HG03064 (cell line): ENCODE measurements at regions not wholly inside any gene's neighbourhood (a gene's known extent, or its start where the extent isn't known, plus 50 kb on each side); places are given as distances from the start of the nearest gene placed in this dataset.

Source experiments
- ATAC-seq: cut with Tn5 transposase; IDR thresholded peaks from one replicate; pipeline ENCODE4 v1.9.1; 2021; ENCODE audit warnings: low read depth; ENCODE audit not compliant: unreplicated experiment

DNA sequence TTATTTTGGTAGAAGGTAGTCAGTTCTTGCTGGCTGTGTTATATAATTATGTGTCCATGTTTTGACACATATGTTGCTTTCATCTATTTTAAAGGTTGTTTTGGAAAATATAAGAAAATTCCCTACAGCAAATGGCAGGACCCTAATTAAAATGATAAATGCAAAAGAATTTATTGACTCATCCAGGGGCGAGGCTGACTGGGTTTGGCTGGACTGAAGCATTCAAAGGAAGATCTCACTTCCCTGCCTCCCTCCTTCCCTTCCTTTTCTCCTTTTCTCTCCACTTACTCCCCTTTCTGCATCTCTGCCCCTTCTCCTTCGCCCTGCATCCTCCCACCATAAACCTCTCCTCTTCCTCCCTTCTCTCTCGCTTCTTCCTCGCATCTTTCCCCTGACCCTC lies 129.6 kb downstream of the SNAPC1 start:
- no peak for ATAC-seq

DNA sequence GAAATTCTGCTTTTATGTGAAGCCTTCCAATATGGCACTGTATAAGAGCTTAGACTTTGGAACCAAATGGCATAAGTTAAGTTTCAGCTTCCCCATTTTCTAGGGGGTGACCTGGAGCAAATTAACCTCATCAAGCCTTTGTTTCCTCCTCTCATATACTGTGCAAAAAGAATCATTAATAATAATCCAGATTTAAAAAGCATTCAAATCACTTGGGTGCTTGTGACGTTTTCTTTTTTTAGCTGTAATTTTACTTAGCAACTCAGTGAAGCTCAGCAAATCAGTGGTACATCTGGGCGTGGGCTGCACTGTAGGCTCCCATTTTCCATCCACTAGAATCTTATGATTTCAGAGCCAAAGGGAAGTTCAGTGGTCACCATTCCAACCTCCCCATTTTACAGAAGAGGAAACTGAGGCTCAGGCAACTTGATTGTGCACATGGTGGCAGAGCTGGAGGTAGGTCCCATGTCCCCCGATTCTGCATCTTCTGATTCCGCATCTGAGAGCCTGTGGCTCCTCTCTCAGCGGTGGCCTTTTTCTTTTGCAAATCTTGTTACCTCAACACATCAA lies 131.2 kb downstream of the SNAPC1 start:
- no peak for ATAC-seq

DNA sequence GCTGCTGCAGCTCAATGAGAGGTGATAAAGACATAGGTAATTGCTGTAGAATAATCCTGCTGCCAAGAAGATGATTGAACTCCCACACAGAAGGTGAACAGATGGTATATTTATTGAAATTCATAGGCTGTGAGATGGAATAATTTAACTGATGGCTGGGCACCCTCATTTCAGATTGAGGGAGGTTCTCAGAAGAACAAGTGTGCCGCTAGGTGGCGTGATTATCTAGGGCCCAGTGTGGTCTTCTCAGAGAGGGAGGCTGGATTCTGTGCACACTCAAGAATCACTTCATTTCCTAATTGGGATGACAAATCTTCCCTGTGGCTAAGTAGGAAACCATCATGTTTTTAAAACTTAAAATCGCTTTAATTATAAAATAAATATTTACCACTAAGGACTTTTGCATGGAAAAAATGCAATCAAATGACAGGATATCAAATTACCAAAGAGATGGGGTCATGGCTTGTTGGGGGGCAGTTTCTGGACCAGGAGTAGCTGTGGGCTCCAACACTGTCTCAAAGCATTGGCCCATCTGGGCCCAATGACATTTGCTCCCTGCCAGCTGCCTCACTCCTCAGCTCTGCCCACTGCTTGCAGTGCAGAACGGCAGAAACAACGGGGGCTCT lies 132.3 kb downstream of the SNAPC1 start:
- no peak for ATAC-seq

DNA sequence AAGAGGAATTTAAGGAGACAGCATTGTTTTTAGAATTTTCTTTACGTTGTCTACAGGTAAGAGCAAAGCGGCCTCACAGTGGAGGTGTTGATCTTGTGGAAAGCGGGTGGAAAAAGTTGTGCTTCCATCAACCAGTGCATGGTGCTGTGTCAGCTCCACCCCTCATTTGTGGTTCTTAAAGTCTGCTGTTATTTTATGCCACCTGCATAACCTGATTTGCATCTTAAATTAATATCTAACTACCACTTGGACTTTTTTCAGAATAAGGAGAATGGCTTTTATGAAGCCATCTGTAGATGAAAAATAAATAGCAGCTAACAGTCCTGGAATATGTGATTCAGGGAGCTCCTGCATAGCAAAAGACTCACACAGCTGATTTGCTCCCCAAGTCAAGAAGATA lies 135.1 kb downstream of the SNAPC1 start:
- no peak for ATAC-seq

DNA sequence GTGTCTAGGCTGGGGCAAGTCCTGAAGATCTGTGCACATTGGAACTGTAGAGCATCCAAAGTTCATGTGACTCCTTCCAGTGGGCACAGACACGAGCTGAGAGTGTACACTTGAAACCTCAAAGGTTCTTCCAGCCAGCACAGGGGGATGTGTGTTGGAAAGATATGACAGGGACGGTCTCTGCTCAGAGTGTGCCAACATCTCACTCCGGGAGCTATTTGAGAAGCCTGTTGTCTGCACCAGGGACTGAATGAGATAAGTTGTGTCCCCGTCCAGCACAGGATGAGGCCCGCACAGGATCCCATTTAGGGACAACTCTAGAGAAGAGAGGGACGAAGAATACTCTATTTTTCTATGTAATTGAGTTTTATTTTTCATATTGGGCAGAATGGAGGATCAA lies 136.3 kb downstream of the SNAPC1 start:
- ATAC-seq, result no peak

DNA sequence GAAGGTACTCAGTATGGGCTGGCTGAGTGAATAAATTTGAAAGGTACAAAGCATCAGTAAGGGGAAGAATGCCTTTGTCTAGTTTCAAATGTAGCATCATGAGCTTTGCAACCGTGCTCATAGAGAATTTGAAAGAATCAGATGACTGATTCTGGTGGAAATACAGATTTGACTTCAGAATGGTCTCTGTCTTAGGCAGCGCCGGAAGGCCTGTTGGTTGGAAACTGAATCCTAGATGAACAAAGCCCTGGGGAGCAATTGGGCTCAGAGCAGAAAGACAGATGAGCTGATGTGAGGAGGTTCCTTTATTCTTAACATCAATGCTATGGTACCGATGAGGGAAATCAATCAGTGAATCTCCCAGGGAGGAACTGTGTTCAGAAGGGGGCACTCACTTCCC lies 137.3 kb downstream of the SNAPC1 start:
- ATAC-seq, result no peak

DNA sequence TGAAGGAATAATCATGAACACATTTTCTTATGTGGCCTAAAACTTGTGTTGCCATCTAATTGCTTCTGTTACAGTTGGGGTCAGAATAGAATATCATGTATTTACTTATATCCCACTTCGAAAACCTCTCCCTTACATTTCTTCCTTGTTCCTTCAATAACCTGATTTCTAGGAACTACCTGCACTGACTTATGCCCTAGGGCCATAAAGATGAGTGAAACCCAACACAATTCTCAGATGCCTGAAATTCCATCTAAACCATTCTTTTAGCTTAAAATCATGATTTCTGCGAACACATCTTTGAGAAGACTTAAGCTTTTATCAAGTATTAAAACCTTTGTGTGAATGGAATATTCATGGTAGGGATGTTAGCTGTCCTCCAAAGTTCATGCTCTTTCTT lies 142.7 kb downstream of the SNAPC1 start:
- no peak for ATAC-seq

DNA sequence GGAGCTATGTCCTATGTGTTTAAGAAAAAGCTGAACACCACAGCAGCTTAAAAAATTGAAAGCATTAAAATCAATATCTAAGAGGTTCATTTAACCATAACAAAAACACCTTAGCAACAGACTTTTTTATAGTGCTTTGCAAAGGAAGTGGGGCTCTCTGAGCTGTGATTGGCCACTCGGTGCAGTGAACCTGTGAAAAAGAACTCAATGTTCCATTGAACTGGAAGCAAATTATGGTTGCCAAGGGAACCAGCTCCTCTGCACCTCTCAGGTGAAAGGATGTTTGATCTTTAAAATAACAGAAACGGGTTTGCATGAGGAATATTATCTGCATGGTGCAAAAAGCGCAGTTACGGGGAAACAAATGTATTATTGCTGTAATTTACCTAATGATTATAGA lies 149.4 kb downstream of the SNAPC1 start:
- ATAC-seq, result no peak

DNA sequence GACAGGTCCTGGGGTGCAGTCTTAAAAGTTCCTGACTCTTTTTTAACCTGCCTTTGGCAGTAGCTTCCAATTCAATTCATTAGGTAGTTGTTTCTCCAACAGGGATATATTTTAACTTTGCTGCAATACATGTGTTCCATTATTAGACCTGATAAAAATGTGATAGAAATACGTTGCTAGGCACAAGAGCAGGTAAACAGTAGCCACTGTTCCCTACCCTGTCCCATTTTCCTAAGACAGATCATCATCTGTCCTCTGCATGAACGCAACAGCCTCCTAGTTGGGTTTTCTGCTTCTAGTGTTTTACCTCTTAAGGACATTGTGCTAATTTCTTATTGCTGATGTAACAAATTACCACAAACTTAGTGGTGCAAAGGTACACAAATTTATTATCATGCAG lies 156.8 kb downstream of the SNAPC1 start:
- ATAC-seq, result no peak

DNA sequence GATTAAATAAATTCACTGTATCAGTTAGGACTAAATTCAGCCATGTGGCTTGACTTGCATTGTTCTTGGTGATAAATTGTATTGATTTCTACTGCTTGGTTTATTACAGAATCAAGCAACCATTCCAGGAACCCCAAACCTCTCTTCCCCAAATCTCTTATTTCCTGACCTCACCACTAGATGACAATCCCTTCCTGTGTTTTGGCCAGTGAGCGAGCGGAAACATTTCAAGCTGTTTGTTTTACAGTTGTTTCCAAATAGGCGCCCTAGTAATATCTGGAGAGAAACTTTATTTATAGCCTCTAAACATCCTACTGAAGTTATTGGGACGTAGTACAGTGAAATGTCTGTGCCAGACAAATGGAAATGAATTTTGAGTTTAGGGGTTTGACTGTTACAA lies 161.1 kb downstream of the SNAPC1 start:
- ATAC-seq, result no peak

DNA sequence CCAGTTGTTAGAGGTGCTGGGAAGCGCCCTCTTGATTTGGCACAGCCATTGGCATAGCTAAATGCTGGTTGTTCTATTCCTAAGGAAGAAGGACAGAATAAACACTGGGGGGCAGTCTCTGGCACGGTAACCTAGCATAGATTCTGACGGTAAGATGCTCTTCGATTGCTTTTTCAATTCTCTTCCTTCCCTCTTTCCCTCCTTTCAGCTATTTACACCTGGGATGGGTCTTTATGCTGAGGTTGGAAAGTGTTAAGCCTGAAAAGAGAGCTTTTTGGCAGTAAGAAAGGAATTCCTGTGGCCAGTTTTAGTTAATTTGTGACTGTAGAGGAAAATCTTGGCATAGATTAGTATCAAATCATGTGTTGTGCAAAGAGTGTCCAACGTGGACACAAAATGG lies 162.8 kb downstream of the SNAPC1 start:
- no peak for ATAC-seq

DNA sequence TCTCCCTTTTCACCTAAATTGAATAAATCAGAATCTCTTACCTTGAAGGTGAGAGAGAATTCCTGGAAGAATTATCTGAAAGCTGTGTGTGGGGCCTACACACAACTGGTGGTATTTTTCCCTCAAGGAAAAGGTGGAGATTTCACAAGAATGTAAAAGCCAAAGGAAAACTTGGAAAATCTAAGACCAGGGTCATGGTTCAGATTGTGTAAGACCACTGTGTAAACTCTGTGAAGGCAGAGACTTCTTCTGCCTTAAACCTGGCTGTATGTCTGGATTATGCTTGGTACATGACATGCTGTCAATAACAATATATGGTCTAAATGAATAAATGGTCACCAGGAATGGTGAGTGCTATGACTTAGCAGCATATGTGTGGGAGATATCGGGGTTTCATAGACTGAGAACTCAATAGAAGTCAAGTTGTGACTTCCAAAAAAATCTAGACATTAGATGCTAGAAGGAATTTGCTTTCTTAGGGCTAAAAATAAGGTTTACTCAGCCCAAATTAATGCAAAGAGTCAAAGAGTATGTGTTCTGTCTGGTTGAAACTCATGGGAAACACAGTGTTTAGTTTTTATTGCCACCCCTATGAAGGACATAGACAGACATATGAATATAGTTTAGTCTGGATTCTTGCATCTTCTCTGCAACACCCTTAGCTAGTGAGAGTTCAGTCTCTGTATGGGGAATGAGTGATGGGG lies 163.7 kb downstream of the SNAPC1 start:
- no peak for ATAC-seq

DNA sequence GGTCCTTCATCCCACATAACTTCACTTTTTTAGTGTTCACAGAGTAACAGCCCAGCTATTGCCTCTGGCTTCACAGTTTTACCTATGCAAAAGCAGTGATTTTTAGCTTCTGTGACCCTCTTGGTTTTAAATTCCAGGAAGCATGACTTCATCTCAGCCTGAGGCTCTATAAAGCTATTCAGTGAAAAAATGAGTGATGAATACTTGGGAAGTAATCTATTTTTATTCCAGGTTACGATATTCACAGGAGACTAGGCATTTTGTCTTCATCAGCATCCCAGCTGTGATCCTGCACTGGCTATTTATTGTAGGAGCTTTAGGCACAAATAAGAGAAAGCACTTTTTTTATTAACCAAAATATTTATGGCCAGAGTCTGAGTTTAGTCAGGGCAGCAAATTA lies 164.8 kb downstream of the SNAPC1 start:
- ATAC-seq, result no peak

DNA sequence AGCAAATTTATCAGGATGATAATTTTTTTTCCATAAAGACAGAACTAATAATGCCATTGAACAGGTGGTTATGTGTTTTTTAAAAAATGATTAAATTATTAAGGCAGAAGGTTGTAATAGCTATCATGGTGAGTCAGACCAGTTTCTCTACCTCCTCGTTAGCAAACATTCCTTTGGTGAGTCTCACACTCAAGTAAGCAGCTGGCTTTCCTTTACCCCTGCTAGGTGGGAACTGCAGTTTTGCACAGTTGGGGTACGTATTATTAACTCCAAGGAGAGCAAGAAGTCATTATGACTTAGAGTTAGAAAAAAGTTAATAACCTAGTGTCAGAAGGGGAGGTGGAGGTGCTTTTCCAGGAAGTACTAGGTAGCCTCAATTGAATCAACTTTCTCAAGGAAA lies 165.3 kb downstream of the SNAPC1 start:
- ATAC-seq, result no peak

DNA sequence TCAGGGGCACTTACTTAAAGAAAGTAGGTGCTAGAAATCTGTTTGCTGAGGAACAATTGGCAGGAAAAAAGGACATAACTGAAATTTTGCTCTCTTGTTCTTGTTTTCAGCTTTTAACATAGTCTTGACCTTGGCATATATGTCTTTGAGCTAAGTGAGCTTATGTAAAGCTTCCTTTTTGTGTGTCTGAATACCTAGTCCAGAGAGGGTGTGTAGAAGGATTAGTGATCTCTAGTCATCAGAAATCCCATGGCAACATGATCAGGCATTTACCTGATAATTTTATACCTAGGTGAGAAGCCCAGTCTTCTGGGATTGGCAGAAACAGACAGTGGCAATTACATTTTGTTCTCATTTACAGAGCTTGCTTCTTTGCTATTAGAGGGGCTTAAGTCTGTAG lies 166.1 kb downstream of the SNAPC1 start:
- no peak for ATAC-seq

DNA sequence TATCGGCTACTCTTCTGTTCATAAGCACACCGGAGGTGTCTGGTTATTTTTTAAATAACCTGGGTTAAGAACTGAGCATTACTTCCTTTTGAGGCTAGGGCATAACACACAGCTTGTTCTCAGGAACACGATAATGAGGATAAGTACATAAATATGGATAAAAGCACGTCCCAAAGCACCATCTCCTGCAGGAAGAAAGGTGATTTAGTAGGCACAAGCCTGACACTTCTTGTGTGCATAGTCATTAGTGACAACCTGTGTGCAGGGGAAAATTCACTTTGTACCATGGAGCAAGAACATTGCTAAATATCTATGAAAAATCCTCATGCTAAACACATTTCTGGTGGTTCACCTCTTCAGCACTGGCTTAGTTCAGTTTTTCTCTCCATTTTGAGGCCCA lies 166.5 kb downstream of the SNAPC1 start:
- ATAC-seq, result no peak

DNA sequence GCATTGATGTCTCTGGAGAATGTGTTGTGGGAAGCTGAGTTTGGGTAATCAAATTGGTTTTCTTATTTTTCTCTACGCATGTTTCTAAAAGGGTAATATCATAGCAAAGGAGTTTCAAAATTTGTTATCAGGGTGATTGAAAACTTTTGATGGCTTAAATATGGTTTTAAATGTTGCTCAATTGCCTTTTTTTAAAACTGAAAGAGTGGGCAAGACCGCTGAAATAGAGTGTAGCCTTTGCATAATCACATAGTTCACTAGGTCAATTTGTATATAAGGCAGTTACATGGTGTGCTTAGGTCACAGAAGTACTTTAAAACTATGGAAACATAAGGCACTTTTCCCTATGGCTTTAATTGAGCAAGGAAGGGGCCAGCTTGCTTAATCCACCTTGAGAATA lies 167.4 kb downstream of the SNAPC1 start:
- no peak for ATAC-seq

DNA sequence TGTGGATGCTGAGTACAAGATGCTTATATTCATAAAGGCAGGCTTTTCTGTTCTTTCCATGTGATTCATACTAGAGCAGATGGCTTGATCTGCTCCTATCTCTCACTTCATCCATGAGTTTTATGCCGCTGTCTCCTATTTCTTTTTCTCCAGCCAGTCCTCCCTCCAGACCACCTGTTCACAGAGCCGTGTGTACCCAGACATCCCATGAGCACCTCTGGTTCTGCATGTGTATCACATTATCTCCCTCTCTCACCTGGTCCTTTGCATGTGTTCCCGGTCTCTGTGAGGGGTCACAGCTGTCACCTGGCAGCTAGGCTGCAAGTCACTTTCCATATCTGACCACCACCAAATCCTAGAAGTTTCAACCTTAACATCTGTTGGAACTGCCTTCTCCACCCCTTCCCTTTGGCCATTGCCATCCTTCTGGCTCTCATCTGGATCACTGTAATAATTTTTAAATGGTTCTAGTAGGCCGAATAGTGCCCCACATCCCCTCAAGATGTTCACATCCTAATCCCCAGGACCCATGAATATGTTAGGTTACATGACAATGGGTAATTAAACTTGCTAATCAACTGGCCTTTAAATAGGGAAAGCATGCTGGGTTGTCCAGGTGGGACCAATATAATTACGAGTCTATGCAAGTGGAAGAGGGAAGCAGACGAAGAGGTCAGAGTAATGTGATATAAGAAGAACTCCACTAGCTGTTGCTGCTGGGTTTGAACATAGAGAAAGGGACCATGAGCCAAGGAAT lies 168.1 kb downstream of the SNAPC1 start:
- ATAC-seq, result no peak

DNA sequence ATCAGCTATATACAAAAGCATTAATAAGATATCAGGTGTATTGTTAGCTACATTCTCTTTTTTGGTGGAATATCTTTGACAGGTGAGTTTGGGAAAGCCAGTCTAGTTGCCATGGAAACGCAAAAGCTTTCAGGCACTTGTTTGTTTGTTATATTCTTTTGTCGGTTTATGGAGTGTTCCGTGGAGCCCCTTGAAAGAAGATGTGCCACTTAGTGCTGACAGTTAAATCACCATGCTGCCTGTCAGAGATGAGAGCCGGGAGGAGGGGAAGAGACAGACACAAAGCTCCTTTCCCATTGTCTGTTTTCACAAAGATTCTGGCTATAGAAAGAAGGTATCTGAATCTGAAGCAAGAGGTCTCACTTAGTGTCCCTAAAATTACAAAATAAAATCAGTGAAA lies 170.8 kb downstream of the SNAPC1 start:
- no peak for ATAC-seq

DNA sequence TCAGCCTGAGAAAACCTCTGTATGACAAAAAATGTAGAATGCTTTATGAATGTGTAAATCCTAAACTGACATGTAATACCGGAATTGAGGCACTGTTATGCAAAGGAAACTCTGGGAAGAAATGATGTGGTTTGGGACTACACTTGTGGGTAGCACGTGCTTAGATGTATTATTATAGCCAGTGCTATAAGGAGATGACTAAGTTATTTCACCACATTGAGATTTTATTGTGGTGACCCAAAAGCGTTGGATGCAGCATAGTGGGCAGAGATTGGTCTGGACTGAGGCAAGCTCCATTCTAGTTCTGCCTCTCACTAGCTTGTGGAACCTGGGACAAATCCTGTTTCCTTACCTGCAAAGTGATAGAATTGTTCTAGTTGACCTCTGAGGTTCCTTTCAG lies 172.2 kb downstream of the SNAPC1 start:
- no peak for ATAC-seq

DNA sequence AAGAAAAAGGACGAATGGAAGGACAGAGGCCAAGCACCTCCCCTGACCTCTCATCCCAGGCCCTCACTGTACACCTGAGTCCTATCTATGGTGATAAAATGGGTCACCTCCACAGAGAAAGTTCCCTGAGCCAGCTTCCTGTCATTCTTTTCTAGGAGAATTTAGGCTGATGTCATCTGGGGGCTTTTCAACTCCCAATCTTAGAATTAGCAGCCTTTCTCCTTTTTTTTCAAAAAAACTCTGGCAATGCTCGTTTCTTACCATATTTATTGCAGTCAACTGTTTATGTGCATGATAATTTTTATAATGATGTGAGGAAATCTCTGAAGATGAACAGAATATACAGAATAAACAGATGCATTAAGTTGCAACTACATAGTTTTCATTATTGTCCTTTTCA lies 177.6 kb downstream of the SNAPC1 start:
- no peak for ATAC-seq
